ENCODE measurements at regions not wholly inside any gene's neighbourhood (a gene's known extent, or its start where the extent isn't known, plus 50 kb on each side); places are given as distances from the start of the nearest gene placed in this dataset.

DNA sequence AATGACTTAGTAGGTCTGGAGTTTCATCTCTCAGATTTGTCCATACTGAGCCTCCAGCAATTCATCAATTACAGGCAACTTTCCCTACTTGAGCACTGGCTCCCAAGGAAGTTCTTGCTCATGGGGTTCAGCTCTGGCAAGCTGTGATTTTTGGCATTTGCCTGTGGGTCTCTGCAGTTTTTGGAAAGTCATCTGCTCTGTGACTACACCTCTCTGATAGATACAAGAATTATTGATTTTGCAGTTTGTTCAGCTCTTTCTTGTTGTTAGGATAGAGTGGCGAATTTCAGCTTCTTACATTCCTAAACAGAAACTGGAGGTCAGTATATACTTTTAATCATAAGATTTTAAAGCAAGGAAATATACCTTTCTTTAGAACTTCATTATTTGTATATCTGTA, 209.7 kb upstream of the NPY2R start:
- RAD21 ChIA-PET (ENCODE audit: low non-redundant PET in 1 of 2, low total read pairs in 2 of 2, uncharacterized antibody in 2 of 2, unreplicated experiment in 2 of 2) = no interaction called here
- H3K36me3 ChIP-seq (ENCODE audit: control insufficient read depth in 1 of 2, insufficient read depth in 2 of 2, low read length in 2 of 2) = no peaks in the 10 kb centered on the region
- TF ChIP-seq RAD21 (IDR thresholded peaks at IDR 0.05; ENCODE audit: low read depth) = no peak
- no peak for TF ChIP-seq POLR2A (IDR thresholded peaks at IDR 0.05; ENCODE audit: borderline replicate concordance, extremely low read depth, insufficient read depth, insufficient read length)
- TF ChIP-seq ZFX (IDR thresholded peaks at IDR 0.05) = no peak
- TF ChIP-seq CBX3 (IDR thresholded peaks at IDR 0.05; ENCODE audit: low read depth) = no peak
- TF ChIP-seq SP1 (IDR thresholded peaks at IDR 0.05; ENCODE audit: low read depth) = no peak
- no peak for TF ChIP-seq YY1 (IDR thresholded peaks at IDR 0.05; ENCODE audit: extremely low read depth, insufficient replicate concordance, low read depth, low read length)
- TF ChIP-seq EZH2phosphoT487 (IDR thresholded peaks at IDR 0.05; ENCODE audit: borderline replicate concordance) = no peak
- no peak for TF ChIP-seq FOSL1 (IDR thresholded peaks at IDR 0.05; ENCODE audit: low read depth)
- TF ChIP-seq POLR2AphosphoS5 (IDR thresholded peaks at IDR 0.05; ENCODE audit: low read depth, low read length) = no peak
- TF ChIP-seq EGR1 (IDR thresholded peaks at IDR 0.05; ENCODE audit: low read depth) = no peak
- TF ChIP-seq, protein P1, sequence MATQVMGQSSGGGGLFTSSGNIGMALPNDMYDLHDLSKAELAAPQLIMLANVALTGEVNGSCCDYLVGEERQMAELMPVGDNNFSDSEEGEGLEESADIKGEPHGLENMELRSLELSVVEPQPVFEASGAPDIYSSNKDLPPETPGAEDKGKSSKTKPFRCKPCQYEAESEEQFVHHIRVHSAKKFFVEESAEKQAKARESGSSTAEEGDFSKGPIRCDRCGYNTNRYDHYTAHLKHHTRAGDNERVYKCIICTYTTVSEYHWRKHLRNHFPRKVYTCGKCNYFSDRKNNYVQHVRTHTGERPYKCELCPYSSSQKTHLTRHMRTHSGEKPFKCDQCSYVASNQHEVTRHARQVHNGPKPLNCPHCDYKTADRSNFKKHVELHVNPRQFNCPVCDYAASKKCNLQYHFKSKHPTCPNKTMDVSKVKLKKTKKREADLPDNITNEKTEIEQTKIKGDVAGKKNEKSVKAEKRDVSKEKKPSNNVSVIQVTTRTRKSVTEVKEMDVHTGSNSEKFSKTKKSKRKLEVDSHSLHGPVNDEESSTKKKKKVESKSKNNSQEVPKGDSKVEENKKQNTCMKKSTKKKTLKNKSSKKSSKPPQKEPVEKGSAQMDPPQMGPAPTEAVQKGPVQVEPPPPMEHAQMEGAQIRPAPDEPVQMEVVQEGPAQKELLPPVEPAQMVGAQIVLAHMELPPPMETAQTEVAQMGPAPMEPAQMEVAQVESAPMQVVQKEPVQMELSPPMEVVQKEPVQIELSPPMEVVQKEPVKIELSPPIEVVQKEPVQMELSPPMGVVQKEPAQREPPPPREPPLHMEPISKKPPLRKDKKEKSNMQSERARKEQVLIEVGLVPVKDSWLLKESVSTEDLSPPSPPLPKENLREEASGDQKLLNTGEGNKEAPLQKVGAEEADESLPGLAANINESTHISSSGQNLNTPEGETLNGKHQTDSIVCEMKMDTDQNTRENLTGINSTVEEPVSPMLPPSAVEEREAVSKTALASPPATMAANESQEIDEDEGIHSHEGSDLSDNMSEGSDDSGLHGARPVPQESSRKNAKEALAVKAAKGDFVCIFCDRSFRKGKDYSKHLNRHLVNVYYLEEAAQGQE (IDR thresholded peaks at IDR 0.05; ENCODE audit: low read depth) = no peak
- TF ChIP-seq, protein P2, sequence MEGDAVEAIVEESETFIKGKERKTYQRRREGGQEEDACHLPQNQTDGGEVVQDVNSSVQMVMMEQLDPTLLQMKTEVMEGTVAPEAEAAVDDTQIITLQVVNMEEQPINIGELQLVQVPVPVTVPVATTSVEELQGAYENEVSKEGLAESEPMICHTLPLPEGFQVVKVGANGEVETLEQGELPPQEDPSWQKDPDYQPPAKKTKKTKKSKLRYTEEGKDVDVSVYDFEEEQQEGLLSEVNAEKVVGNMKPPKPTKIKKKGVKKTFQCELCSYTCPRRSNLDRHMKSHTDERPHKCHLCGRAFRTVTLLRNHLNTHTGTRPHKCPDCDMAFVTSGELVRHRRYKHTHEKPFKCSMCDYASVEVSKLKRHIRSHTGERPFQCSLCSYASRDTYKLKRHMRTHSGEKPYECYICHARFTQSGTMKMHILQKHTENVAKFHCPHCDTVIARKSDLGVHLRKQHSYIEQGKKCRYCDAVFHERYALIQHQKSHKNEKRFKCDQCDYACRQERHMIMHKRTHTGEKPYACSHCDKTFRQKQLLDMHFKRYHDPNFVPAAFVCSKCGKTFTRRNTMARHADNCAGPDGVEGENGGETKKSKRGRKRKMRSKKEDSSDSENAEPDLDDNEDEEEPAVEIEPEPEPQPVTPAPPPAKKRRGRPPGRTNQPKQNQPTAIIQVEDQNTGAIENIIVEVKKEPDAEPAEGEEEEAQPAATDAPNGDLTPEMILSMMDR (IDR thresholded peaks at IDR 0.05 in 2 of 3, conservative IDR thresholded peaks at IDR 0.05 in 1 of 3; ENCODE audit: borderline replicate concordance in 1 of 3, insufficient read depth in 1 of 3, low read depth in 2 of 3, low read length in 2 of 3) = no peak
- no peak for TF ChIP-seq CEBPB (IDR thresholded peaks at IDR 0.05; ENCODE audit: low read depth)
- no peak for TF ChIP-seq ZNF274 (IDR thresholded peaks at IDR 0.05; ENCODE audit: low read depth, low read length)
- no peak for TF ChIP-seq SIN3A (IDR thresholded peaks at IDR 0.05; ENCODE audit: low read depth)
- no peak for TF ChIP-seq ELF1 (IDR thresholded peaks at IDR 0.05; ENCODE audit: borderline replicate concordance, low read depth)
- TF ChIP-seq, protein P3, sequence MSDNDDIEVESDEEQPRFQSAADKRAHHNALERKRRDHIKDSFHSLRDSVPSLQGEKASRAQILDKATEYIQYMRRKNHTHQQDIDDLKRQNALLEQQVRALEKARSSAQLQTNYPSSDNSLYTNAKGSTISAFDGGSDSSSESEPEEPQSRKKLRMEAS (IDR thresholded peaks at IDR 0.05) = no peak
- TF ChIP-seq, protein P4, sequence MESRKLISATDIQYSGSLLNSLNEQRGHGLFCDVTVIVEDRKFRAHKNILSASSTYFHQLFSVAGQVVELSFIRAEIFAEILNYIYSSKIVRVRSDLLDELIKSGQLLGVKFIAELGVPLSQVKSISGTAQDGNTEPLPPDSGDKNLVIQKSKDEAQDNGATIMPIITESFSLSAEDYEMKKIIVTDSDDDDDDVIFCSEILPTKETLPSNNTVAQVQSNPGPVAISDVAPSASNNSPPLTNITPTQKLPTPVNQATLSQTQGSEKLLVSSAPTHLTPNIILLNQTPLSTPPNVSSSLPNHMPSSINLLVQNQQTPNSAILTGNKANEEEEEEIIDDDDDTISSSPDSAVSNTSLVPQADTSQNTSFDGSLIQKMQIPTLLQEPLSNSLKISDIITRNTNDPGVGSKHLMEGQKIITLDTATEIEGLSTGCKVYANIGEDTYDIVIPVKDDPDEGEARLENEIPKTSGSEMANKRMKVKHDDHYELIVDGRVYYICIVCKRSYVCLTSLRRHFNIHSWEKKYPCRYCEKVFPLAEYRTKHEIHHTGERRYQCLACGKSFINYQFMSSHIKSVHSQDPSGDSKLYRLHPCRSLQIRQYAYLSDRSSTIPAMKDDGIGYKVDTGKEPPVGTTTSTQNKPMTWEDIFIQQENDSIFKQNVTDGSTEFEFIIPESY (IDR thresholded peaks at IDR 0.05; ENCODE audit: extremely low read depth, insufficient replicate concordance, low read length) = no peak
- TF ChIP-seq, protein P5, sequence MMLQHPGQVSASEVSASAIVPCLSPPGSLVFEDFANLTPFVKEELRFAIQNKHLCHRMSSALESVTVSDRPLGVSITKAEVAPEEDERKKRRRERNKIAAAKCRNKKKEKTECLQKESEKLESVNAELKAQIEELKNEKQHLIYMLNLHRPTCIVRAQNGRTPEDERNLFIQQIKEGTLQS (IDR thresholded peaks at IDR 0.05) = no peak
- TF ChIP-seq TCF7L2 (IDR thresholded peaks at IDR 0.05; ENCODE audit: borderline replicate concordance, extremely low read depth, insufficient read depth, insufficient read length) = no peak
- no peak overlapping the region for H2AFZ ChIP-seq (ENCODE audit: low read depth, low read length, poor library complexity, severe bottlenecking)
- H3K9ac ChIP-seq (ENCODE audit: low read length) = no peak overlapping the region
- H3K4me3 ChIP-seq (replicated peaks in 1 of 2; ENCODE audit: low read depth in 1 of 2, low read length in 2 of 2) = no peak overlapping the region
- CTCF ChIA-PET = interaction anchor here (0.6 kb wide), 1 partner anchor 9 kb away, joined by 3 read pairs; no protein-coding TSS in a partner anchor
- H3K79me2 ChIP-seq (ENCODE audit: insufficient read depth, low read length) = no peaks in the 10 kb centered on the region
- BruUV-seq (replicated peaks) = no TSS peak
- peaks cover 0 to 7% of the 10 kb centered on the region in 2 experiments; a peak in 2 of 4 replicates for H3K4me1 ChIP-seq (ENCODE audit: control insufficient read depth in 1 of 2, insufficient read depth in 2 of 2, low read length in 2 of 2)
- POLR2A ChIA-PET = no interaction called here
- DNase-seq (ENCODE audit: low read depth, low spot score) (no peak), ATAC-seq (no peak)
- no peaks in the 10 kb centered on the region for H4K20me1 ChIP-seq (ENCODE audit: insufficient read depth)
- no peak overlapping the region for H3K27ac ChIP-seq (ENCODE audit: low read depth, low read length)
- no peaks in the 10 kb centered on the region for H3K27me3 ChIP-seq (ENCODE audit: insufficient read depth, low read length)
- no peaks in the 10 kb centered on the region for H3K9me3 ChIP-seq (ENCODE audit: control insufficient read depth in 1 of 2, insufficient read depth in 1 of 2, low read depth in 1 of 2, low read length in 2 of 2)
- intact Hi-C loops (cut with micrococcal nuclease) = no loop called here
- H3K4me2 ChIP-seq (ENCODE audit: low read length) = no peak overlapping the region
- no peaks in the 10 kb centered on the region for H3K9me2 ChIP-seq (ENCODE audit: insufficient read depth)

All from HCT116 (cell line).